GM20000 (cell line): ENCODE measurements at regions not wholly inside any gene's neighbourhood (a gene's known extent, or its start where the extent isn't known, plus 50 kb on each side); places are given as distances from the start of the nearest gene placed in this dataset.

Experiments
- DNase-seq: peaks from one replicate; pipeline ENCODE4 v3.0.0; 2012; ENCODE audit warnings: low spot score
- TF ChIP-seq, protein P1 (sequence below): IDR thresholded peaks from 2 replicates; pipeline ENCODE4 v1.5.1; 2012; ENCODE audit warnings: mild to moderate bottlenecking, control low read depth; ENCODE audit errors: extremely low read depth, missing control alignments

DNA sequence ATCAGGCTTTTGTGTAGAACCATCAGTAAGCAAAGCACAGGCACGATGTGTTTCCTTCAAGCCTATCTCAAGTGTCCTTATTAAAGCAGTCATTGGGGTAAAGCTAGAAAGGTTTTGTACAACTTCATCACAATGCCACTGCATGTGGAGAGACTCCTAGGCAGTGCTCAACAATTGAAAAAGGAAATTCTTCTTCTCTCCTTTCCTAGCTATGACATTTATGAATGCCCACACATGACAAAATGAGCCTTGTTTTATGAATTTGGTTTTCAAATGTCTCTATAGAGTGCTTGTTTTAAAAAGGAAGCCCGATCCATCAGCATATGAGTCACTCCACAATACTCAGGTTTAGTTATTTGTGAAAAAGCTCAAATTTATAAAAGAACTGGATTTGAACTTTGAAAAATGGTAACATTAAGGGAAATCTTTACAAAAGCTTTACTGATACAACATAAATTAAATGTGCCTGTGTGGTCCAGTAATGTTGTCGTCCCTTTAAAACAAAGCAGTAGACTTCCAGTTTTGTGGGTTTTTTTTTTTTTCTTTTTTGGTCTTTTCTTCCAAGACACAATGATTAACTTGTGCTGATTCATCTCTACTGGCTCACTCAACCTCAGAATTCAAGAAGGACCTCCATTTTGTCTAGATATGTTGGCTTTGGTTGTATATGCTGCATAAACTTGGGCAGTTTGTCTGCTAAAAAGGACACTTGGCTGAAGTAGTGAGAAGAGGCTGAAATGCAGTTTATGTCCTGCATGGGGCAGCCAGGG, 273.8 kb downstream of the GASK1B start:
- TF ChIP-seq, protein P1, sequence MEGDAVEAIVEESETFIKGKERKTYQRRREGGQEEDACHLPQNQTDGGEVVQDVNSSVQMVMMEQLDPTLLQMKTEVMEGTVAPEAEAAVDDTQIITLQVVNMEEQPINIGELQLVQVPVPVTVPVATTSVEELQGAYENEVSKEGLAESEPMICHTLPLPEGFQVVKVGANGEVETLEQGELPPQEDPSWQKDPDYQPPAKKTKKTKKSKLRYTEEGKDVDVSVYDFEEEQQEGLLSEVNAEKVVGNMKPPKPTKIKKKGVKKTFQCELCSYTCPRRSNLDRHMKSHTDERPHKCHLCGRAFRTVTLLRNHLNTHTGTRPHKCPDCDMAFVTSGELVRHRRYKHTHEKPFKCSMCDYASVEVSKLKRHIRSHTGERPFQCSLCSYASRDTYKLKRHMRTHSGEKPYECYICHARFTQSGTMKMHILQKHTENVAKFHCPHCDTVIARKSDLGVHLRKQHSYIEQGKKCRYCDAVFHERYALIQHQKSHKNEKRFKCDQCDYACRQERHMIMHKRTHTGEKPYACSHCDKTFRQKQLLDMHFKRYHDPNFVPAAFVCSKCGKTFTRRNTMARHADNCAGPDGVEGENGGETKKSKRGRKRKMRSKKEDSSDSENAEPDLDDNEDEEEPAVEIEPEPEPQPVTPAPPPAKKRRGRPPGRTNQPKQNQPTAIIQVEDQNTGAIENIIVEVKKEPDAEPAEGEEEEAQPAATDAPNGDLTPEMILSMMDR, result no peak
- no peak for DNase-seq

DNA sequence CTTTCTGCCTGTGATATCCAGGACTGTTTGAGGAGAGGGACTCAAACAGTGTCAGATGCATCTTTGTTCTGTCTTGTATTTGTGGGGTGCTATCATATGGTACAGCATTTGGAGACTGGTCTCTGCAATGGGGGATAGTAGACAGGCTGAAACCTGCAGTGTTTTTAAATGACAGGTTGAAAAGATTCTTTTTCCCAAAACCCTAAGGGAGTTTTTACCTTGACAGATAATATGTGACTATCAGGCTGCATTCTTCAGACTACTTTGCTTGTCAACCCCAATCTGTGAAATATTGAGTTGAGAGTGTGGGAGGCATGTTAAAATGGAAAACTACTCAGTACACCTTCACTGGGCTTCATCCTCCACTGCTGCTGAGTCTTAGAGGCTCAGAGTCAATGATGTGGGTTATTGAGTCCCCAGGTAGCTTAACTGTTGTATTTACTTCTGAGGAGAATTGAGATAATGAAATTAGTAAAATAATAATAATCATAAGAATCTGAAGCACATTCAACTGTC, 274.9 kb downstream of the GASK1B start:
- TF ChIP-seq, protein P1, result no peak
- no peak for DNase-seq

DNA sequence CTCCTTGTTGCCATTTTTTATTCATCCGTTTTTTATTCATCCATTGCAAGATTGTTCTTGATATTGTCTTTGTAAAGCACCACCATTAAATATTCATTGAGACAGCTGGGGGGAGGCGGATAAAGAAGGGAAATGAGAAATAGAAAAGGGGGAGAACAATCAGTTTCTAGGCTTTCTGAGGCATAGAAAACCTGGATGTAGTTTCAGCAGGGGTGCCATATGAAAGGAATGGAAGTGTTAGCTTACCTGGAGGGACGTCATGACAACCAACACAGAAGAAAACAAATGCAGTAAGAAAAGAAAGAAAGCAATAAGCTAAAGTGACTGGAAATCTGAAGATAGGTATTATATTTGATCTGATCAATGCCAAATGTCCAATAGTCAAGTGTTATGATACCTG, 276.1 kb downstream of the GASK1B start:
- TF ChIP-seq, protein P1, result no peak
- no peak for DNase-seq

DNA sequence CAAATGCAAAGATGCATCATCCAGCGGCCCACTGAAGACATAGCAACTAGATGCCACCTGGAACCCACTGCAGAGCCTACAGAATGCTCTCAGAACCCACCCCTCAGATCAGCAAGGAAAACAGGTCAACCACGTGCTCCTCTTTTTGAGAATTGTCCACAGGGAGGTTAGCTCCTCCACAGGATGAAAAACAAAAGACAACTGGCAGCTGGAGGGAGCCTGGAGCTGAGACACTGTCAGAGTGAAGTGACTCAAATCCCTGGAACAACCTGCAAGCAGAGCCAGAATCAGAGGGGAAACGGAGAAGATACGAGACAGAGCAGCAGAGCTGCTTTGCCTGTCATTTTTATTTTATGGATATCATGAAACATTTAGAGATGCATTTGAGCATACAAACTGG, 277.6 kb downstream of the GASK1B start:
- DNase-seq, result no peak
- TF ChIP-seq, protein P1, result no peak

DNA sequence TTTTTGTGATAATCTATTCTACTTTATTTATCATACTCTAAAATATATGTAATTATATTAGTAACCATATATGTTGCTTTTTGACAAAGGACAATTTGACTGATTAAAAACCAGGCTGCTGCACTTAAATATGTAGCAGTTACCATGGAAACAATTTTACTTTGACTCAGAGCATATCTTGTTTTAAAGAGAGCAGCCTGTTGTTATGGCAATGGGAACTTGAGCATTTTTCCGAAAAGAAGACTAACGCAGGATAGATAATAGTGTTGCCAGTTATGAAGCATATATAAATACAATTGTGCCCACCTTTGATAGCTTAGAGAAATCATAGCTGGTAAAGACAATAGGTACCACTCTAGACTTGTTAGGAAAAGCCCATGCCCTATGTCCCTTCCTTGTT, 283.0 kb downstream of the GASK1B start:
- DNase-seq, result no peak
- TF ChIP-seq, protein P1, result no peak

DNA sequence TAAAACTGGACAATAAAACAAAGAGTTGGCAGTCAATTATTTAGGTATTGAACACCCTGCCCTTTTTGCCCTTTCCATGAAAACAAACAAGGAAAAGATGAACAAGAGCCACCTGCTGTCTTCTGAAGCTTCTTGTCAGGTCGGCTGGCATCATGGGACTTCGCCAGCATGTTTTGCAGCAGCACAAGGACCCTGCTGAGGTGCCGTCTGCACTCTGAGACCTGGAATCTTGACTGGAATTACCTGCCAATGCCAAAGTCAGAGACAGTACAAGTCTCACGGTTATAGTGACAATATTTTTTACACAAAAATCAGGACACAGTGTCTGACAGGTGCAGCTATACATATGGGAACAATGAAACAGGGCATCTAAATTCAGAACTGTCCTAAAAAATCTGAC, 284.5 kb downstream of the GASK1B start:
- TF ChIP-seq, protein P1, result no peak
- no peak for DNase-seq

DNA sequence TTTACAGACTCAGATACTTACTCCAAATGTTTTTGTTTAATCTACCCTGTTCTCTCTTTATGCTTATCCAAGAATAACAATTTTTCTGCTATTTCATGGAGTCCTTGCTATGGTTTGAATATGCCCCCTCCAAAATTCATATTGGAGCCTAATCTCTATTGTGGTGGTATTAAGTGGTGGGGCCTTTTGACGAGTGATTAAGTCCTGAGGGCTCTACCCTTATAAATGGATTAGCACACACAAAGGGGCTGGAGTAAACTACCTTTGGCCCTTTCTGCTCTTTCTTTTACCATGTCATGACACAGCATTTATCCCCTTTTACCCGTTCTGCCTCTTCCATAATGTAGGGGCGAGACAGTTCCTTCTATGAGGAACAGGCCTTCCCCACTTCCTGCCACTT, 285.5 kb downstream of the GASK1B start:
- no peak for DNase-seq
- TF ChIP-seq, protein P1, result no peak
